Stimulated activated CD4-positive, alpha-beta T cell treated with anti-CD3 and anti-CD28 coated beads, Interleukin-1b, Interleukin-23, amount 100 ng/mL, for 48 hours (primary cell): ENCODE measurements at regions not wholly inside any gene's neighbourhood (a gene's known extent, or its start where the extent isn't known, plus 50 kb on each side); places are given as distances from the start of the nearest gene placed in this dataset.
"Not testable (repeated sequence)": the region's sequence is repeated elsewhere in the genome, so short reads cannot be mapped to it uniquely, and the experiment has no call there.

Source experiments
- DNase-seq: peaks from one replicate; pipeline ENCODE4 v3.0.0-alpha.2; 2020

- DNase-seq: no peak
Measured at GRCh38 chrX:1006156-1006730, 206.2 kb downstream of the CRLF2 start.

DNA sequence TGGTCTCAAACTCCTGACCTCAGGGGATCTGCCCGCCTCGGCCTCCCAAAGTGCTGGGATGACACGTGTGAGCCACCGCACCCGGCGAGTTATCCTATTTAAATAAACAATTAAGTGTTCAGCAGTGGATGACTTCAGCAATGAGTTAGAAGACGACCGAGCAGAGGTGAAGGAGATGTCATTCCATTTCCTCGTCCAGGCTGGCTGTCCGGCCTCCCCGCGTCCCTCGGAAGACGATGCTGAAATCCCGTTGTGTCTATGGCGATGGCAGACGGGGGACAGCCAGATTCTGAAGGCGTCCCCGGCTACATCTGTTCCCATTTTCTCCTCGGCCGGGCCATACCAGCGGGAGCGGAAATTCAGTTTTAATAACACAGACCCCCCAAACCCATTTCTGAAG, 209.8 kb downstream of the CRLF2 start:
- DNase-seq: no peak

- DNase-seq: no peak
Measured at GRCh38 chrX:997631-998137, 214.8 kb downstream of the CRLF2 start.

- no peak for DNase-seq
Measured at GRCh38 chrX:994780-995179, 217.7 kb downstream of the CRLF2 start.

DNA sequence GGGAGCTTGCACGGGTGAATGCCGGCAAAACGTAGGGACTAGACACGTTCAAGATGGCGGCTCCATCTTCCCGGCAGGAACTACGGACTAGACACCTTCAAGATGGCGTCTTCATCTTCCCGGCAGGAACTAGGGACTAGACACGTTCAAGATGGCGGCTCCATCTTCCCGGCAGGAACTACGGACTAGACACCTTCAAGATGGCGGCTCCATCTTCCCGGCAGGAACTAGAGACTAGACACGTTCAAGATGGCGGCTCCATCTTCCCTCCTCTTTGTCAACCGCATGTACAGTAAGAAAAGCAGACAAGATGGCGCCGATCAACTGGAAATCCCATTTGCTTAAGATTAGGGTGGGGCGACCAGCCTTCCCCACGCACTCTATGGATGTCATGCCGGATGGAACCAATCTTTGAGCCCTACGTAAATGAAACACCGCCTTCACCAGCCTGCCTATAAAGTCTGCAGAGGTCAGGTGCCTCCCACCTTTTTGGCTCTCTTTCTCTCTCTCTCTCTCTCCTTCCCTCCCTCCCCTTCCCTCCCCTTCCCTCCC, 222.4 kb downstream of the CRLF2 start:
- peak; percentile 42 for DNase-seq

GRCh38 chrX:988530-988929, 223.9 kb downstream of the CRLF2 start:
- not testable (repeated sequence) for DNase-seq

DNA sequence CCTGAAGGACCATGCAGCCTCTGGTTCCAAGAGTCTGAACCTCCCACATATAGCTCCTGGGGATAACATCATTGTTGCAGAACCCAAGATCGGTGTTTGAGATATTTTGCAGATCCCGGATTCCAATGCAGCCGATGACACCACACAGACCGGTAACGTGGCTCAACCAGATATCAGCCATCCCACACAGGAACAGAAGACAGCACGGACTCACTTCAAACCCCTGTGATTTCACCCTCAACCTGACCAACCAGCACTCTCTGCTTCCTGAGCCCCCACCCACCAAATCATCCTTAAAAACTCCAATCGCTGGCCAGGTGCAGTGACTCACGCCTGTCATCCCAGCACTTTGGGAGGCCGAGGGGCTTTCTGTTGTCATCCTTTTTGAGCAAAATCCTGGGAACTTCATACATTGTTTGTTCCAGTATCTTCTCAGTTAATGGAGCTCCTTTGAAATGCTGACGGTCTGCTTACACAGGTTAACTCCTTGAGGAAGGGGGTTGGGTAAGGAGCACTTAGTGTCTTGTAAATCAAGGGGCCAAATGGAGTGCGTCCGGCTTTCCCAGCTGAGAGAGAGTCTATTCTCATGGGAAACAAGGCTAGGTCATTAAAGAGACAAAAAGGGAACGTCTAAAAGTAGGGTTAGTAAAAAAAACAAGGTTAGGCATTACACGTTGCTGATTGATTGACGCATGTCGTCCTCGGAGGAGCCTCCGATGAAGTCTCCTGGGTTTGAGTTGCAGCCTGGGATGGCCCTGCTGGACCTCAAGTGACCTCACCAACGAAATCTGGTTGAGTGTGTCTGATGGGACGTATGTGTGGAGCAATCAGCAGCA, 230.4 kb downstream of the CRLF2 start:
- no peak for DNase-seq

- no peak for DNase-seq
Measured at GRCh38 chrX:980587-981235, 231.7 kb downstream of the CRLF2 start.

DNA sequence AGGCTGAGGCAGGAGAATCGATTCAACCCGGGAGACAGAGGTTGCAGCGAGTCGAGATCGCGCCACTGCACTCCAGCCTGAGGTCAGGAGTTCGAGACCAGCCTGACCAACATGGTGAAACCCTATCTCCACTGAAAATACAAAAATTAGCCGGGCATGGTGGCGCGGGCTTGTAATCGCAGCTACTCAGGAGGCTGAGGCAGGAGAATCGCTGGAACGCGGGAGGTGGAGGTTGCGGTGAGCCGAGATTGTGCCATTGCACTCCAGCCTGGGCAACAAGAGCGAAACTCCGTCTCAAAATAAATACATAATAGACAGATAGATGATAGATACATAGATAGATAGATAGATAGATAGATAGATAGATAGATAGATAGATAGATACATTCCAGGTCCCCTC, 233.3 kb downstream of the CRLF2 start:
- DNase-seq: not testable (repeated sequence)

- DNase-seq: no peak
Measured at GRCh38 chrX:973010-973632, 239.3 kb downstream of the CRLF2 start.

DNA sequence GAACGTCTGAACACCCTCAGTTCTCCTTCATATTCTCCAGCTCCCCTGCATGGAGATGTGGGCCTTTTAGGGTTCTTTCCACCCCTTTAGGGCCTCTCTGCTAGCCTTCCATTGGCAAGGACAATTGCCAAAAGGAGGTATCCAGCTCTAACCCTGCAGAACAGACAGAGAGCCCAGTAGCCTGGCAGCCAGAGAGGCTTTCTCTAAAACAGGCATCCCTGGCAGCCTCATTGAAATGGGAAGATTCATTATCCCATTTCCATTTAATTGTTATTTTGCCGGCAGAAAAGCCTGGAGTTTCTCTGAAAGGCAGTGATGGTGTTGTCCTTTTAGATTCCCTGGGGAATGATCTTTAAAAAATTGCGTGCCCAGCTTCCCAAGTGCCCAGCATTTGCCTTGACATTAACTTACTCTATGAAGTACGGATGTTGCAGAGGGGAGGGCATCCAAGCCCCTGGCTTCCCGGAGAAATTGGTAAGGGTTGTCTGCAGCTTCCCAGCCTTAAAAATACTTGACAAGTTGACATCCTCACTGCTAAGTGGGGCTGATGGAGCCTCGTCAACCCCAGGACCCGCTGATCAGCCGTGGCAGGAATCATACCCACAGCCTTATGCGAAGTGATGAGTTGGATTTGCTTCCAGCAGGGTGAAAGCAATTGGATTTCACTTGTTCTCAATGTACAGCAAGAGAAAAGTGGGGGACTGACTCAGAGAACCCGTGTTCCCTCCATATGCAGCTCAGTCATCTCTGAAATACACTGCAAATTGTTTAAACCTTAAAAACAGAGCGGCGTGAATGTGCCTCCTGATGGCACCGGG, 244.1 kb downstream of the CRLF2 start:
- no peak for DNase-seq

GRCh38 chrX:966396-967070, 245.9 kb downstream of the CRLF2 start:
- no peak for DNase-seq

- DNase-seq: no peak
Measured at GRCh38 chrX:964831-965416, 247.5 kb downstream of the CRLF2 start.

GRCh38 chrX:960821-961220, 251.6 kb downstream of the CRLF2 start:
- no peak for DNase-seq

- DNase-seq: no peak
Measured at GRCh38 chrX:959595-959994, 252.9 kb downstream of the CRLF2 start.

GRCh38 chrX:955168-955781, 257.2 kb downstream of the CRLF2 start:
- not testable (repeated sequence) for DNase-seq

GRCh38 chrX:953879-954482, 258.5 kb downstream of the CRLF2 start:
- no peak for DNase-seq

- no peak for DNase-seq
Measured at GRCh38 chrX:952816-953215, 259.6 kb downstream of the CRLF2 start.

GRCh38 chrX:947262-947661, 265.2 kb downstream of the CRLF2 start:
- not testable (repeated sequence) for DNase-seq

- DNase-seq: no peak
Measured at GRCh38 chrX:943035-943434, 269.4 kb downstream of the CRLF2 start.
